Body of pancreas (tissue), 4 donors: ENCODE measurements at regions not wholly inside any gene's neighbourhood (a gene's known extent, or its start where the extent isn't known, plus 50 kb on each side); places are given as distances from the start of the nearest gene placed in this dataset.

ENCODE experiments used
- POLR2A ChIP-seq, 3 donors: fragments of 450-650 bp; IDR thresholded peaks; one replicate each; pipeline ENCODE4 v1.6.1; 2016; ENCODE audit warnings: antibody characterized with exemption in 3 of 3, mild to moderate bottlenecking in 2 of 3
- TF ChIP-seq, protein P1 (sequence below), 7 experiments: fragments of 450-650 bp in 4 of 7; fragments of 200-600 bp in 3 of 7; sonication (generic) in 3 of 7; IDR thresholded peaks; one replicate each; pipeline ENCODE4 v1.5.1; 2016 to 2019; ENCODE audit warnings: antibody characterized with exemption in 7 of 7

DNA sequence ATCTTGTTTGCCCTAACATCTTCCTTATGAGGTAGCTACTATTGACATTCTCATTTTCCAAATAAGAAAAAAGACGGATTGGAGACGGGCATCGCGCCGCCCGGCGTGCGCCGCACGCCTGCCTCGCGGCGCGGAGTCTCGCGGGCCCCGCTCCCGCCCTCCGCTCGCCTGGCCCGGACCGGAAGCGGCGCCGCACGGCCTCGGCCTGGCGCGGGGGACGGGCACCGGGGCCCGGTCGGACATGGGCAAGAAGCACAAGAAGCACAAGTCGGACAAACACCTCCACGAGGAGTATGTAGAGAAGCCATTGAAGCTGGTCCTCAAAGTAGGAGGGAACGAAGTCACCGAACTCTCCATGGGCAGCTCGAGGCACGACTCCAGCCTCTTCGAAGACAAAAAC lies 112.0 kb downstream of the IL12A start:
- TF ChIP-seq, protein P1, sequence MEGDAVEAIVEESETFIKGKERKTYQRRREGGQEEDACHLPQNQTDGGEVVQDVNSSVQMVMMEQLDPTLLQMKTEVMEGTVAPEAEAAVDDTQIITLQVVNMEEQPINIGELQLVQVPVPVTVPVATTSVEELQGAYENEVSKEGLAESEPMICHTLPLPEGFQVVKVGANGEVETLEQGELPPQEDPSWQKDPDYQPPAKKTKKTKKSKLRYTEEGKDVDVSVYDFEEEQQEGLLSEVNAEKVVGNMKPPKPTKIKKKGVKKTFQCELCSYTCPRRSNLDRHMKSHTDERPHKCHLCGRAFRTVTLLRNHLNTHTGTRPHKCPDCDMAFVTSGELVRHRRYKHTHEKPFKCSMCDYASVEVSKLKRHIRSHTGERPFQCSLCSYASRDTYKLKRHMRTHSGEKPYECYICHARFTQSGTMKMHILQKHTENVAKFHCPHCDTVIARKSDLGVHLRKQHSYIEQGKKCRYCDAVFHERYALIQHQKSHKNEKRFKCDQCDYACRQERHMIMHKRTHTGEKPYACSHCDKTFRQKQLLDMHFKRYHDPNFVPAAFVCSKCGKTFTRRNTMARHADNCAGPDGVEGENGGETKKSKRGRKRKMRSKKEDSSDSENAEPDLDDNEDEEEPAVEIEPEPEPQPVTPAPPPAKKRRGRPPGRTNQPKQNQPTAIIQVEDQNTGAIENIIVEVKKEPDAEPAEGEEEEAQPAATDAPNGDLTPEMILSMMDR (IDR thresholded peaks at IDR 0.05), result no peak
- no peak for TF ChIP-seq POLR2A (IDR thresholded peaks at IDR 0.05)
